ENCODE measurements at regions not wholly inside any gene's neighbourhood (a gene's known extent, or its start where the extent isn't known, plus 50 kb on each side); places are given as distances from the start of the nearest gene placed in this dataset.

DNA sequence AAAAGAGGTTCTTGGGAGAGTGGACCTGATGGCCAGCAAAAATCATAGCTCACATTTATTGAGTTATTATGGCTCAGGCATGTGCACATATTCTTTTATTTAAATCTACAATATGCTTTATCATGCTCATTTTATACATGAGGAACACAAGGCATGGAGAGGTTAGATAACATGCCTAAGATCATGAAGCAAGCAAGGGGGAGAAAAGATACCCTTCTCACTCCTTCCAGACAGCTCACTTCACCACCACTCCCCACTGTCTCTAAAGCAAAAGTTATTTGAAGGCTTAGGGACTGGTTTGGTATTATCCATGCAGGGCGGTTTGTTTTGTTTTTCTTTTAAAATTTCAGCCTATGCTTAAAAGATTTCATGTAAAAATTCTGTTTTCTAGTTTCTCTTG is 59.0 kb upstream of the PDE8B start:
- Histone ChIP-seq H3K27ac (ENCODE audit: low read length, poor library complexity, severe bottlenecking) (no peak overlapping the region), H3K4ac (ENCODE audit: low read depth in 1 of 2, low read length in 2 of 2) (no peak overlapping the region), H3K4me2 (ENCODE audit: low read length, poor library complexity, severe bottlenecking) (no peak overlapping the region), H2AK5ac (ENCODE audit: low read length, severe bottlenecking) (no peak overlapping the region), H4K8ac (ENCODE audit: low read length) (no peak overlapping the region), H3K27me3 (ENCODE audit: control insufficient read depth in 1 of 2, insufficient read depth in 1 of 2, low read length in 2 of 2) (no peaks in the 10 kb centered on the region), H2BK12ac (ENCODE audit: low read length in 2 of 2) (no peak overlapping the region), H3K4me3 (ENCODE audit: insufficient read depth in 1 of 2, low read depth in 1 of 2, low read length in 2 of 2) (no peak overlapping the region), H3K79me1 (replicated peaks; ENCODE audit: low read length, poor library complexity, severe bottlenecking) (no peaks in the 10 kb centered on the region), H3K36me3 (ENCODE audit: control insufficient read depth in 1 of 2, insufficient read depth in 2 of 2, low read depth in 1 of 2, low read length in 2 of 2) (no peaks in the 10 kb centered on the region), H2BK120ac (ENCODE audit: low read depth, low read length) (no peak overlapping the region), H2BK15ac (ENCODE audit: low read depth, poor library complexity, severe bottlenecking) (no peak overlapping the region), H3K9ac (ENCODE audit: low read length) (no peak overlapping the region), H3K23ac (ENCODE audit: low read length in 2 of 2) (no peak overlapping the region), H2AFZ (ENCODE audit: low read depth, low read length) (no peak overlapping the region), H3K14ac (ENCODE audit: low read length in 2 of 2) (no peak overlapping the region), H3K4me1 (ENCODE audit: control insufficient read depth, insufficient read depth, low read depth, low read length) (no peaks in the 10 kb centered on the region), H2BK5ac (ENCODE audit: low read depth, low read length, poor library complexity, severe bottlenecking) (no peak overlapping the region), H4K91ac (ENCODE audit: low read length) (no peak overlapping the region), H3K18ac (ENCODE audit: low read depth in 1 of 2, low read length in 2 of 2) (no peak overlapping the region), H3K9me3 (ENCODE audit: control insufficient read depth, low read length) (no peaks in the 10 kb centered on the region)
- no CpG with 5 or more reads among the region's 1 CpG for WGBS
- DNase-seq: no peak

GRCh38 chr5:77146896-77147295 is 59.8 kb upstream of the ZBED3 start:
- Histone ChIP-seq H3K9me3 (ENCODE audit: control insufficient read depth, low read length) (no peaks in the 10 kb centered on the region), H4K8ac (ENCODE audit: low read length) (no peak overlapping the region), H3K4me2 (ENCODE audit: low read length, poor library complexity, severe bottlenecking) (no peak overlapping the region), H3K9ac (ENCODE audit: low read length) (no peak overlapping the region), H2BK5ac (ENCODE audit: low read depth, low read length, poor library complexity, severe bottlenecking) (no peak overlapping the region), H3K4me1 (ENCODE audit: control insufficient read depth, insufficient read depth, low read depth, low read length) (no peaks in the 10 kb centered on the region), H3K79me1 (replicated peaks; ENCODE audit: low read length, poor library complexity, severe bottlenecking) (no peaks in the 10 kb centered on the region), H3K14ac (ENCODE audit: low read length in 2 of 2) (no peak overlapping the region), H2AFZ (ENCODE audit: low read depth, low read length) (no peak overlapping the region), H4K91ac (ENCODE audit: low read length) (no peak overlapping the region), H2BK12ac (ENCODE audit: low read length in 2 of 2) (no peak overlapping the region), H2BK15ac (ENCODE audit: low read depth, poor library complexity, severe bottlenecking) (no peak overlapping the region), H3K27ac (ENCODE audit: low read length, poor library complexity, severe bottlenecking) (no peak overlapping the region), H3K18ac (ENCODE audit: low read depth in 1 of 2, low read length in 2 of 2) (no peak overlapping the region), H3K23ac (ENCODE audit: low read length in 2 of 2) (no peak overlapping the region), H3K4ac (ENCODE audit: low read depth in 1 of 2, low read length in 2 of 2) (no peak overlapping the region), H2AK5ac (ENCODE audit: low read length, severe bottlenecking) (no peak overlapping the region), H2BK120ac (ENCODE audit: low read depth, low read length) (no peak overlapping the region), H3K27me3 (ENCODE audit: control insufficient read depth in 1 of 2, insufficient read depth in 1 of 2, low read length in 2 of 2) (no peaks in the 10 kb centered on the region), H3K4me3 (ENCODE audit: insufficient read depth in 1 of 2, low read depth in 1 of 2, low read length in 2 of 2) (no peak overlapping the region), H3K36me3 (ENCODE audit: control insufficient read depth in 1 of 2, insufficient read depth in 2 of 2, low read depth in 1 of 2, low read length in 2 of 2) (no peaks in the 10 kb centered on the region)
- WGBS: 93% methylated on average over 2 of the region's 2 CpGs
- no peak for DNase-seq

DNA sequence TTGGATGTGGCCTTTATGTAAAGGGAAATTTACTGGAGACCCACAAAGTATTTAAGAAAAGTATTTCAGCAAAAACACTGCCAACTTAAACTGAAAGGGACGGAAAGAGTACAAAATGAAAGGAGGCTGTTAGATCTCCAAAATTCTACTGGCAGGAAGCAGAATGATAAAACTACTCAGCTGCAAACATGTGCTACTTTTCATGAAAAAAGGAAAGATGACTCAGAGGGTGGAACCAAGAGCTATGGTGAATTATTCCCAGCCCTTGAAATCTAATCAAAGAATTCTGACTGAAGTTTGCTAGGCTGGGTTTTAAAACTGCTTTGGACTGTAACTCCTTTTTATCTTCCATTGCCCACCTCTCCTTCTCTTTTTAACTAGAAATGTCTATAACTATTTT is 58.6 kb upstream of the ZBED3 start:
- Histone ChIP-seq H4K91ac (ENCODE audit: low read length) (no peak overlapping the region), H4K8ac (ENCODE audit: low read length) (no peak overlapping the region), H2BK12ac (ENCODE audit: low read length in 2 of 2) (no peak overlapping the region), H3K79me1 (replicated peaks; ENCODE audit: low read length, poor library complexity, severe bottlenecking) (no peaks in the 10 kb centered on the region), H3K27ac (ENCODE audit: low read length, poor library complexity, severe bottlenecking) (no peak overlapping the region), H2BK5ac (ENCODE audit: low read depth, low read length, poor library complexity, severe bottlenecking) (no peak overlapping the region), H3K4me3 (ENCODE audit: insufficient read depth in 1 of 2, low read depth in 1 of 2, low read length in 2 of 2) (peak overlapping the region in 1 of 2 experiments; percentile 17), H2AFZ (ENCODE audit: low read depth, low read length) (no peak overlapping the region), H3K9me3 (ENCODE audit: control insufficient read depth, low read length) (no peaks in the 10 kb centered on the region), H3K18ac (ENCODE audit: low read depth in 1 of 2, low read length in 2 of 2) (no peak overlapping the region), H3K9ac (ENCODE audit: low read length) (peak overlapping the region; percentile 71), H3K36me3 (ENCODE audit: control insufficient read depth in 1 of 2, insufficient read depth in 2 of 2, low read depth in 1 of 2, low read length in 2 of 2) (no peaks in the 10 kb centered on the region), H2BK120ac (ENCODE audit: low read depth, low read length) (no peak overlapping the region), H2BK15ac (ENCODE audit: low read depth, poor library complexity, severe bottlenecking) (no peak overlapping the region), H3K23ac (ENCODE audit: low read length in 2 of 2) (no peak overlapping the region), H3K4ac (ENCODE audit: low read depth in 1 of 2, low read length in 2 of 2) (no peak overlapping the region), H3K27me3 (ENCODE audit: control insufficient read depth in 1 of 2, insufficient read depth in 1 of 2, low read length in 2 of 2) (no peaks in the 10 kb centered on the region), H2AK5ac (ENCODE audit: low read length, severe bottlenecking) (no peak overlapping the region), H3K14ac (ENCODE audit: low read length in 2 of 2) (no peak overlapping the region), H3K4me1 (ENCODE audit: control insufficient read depth, insufficient read depth, low read depth, low read length) (no peaks in the 10 kb centered on the region), H3K4me2 (ENCODE audit: low read length, poor library complexity, severe bottlenecking) (no peak overlapping the region)
- peak; percentile 32 for DNase-seq
- WGBS: 83% methylated on average over 1 of the region's 1 CpG

DNA sequence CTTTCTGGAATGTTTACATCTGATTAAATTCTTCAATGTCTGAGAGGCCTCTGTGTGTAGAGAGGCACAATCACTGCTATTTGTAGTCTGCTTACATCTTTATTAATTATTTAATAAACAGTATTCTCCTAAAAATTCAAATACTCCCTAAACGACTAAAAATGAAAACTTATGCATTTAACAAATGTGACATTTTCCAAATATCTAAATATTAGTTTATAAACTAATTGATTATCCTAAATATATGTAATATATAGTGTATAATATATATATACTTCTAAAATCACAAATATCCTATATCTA is 57.7 kb upstream of the ZBED3 start:
- Histone ChIP-seq H3K27me3 (ENCODE audit: control insufficient read depth in 1 of 2, insufficient read depth in 1 of 2, low read length in 2 of 2) (no peaks in the 10 kb centered on the region), H3K18ac (ENCODE audit: low read depth in 1 of 2, low read length in 2 of 2) (no peak overlapping the region), H2BK15ac (ENCODE audit: low read depth, poor library complexity, severe bottlenecking) (no peak overlapping the region), H3K27ac (ENCODE audit: low read length, poor library complexity, severe bottlenecking) (no peak overlapping the region), H2BK5ac (ENCODE audit: low read depth, low read length, poor library complexity, severe bottlenecking) (no peak overlapping the region), H3K36me3 (ENCODE audit: control insufficient read depth in 1 of 2, insufficient read depth in 2 of 2, low read depth in 1 of 2, low read length in 2 of 2) (no peaks in the 10 kb centered on the region), H2BK12ac (ENCODE audit: low read length in 2 of 2) (no peak overlapping the region), H3K79me1 (replicated peaks; ENCODE audit: low read length, poor library complexity, severe bottlenecking) (no peaks in the 10 kb centered on the region), H3K4ac (ENCODE audit: low read depth in 1 of 2, low read length in 2 of 2) (no peak overlapping the region), H2AFZ (ENCODE audit: low read depth, low read length) (no peak overlapping the region), H2BK120ac (ENCODE audit: low read depth, low read length) (no peak overlapping the region), H3K4me1 (ENCODE audit: control insufficient read depth, insufficient read depth, low read depth, low read length) (no peaks in the 10 kb centered on the region), H3K4me2 (ENCODE audit: low read length, poor library complexity, severe bottlenecking) (no peak overlapping the region), H3K23ac (ENCODE audit: low read length in 2 of 2) (no peak overlapping the region), H3K4me3 (ENCODE audit: insufficient read depth in 1 of 2, low read depth in 1 of 2, low read length in 2 of 2) (no peak overlapping the region), H3K14ac (ENCODE audit: low read length in 2 of 2) (no peak overlapping the region), H3K9me3 (ENCODE audit: control insufficient read depth, low read length) (no peaks in the 10 kb centered on the region), H4K8ac (ENCODE audit: low read length) (no peak overlapping the region), H4K91ac (ENCODE audit: low read length) (no peak overlapping the region), H3K9ac (ENCODE audit: low read length) (no peak overlapping the region), H2AK5ac (ENCODE audit: low read length, severe bottlenecking) (no peak overlapping the region)
- WGBS: no CpG with 5 or more reads among the region's 1 CpG
- DNase-seq: no peak

Measured in mesenchymal stem cell (in vitro differentiated cells and primary cell).